ENCODE measurements at regions not wholly inside any gene's neighbourhood (a gene's known extent, or its start where the extent isn't known, plus 50 kb on each side); places are given as distances from the start of the nearest gene placed in this dataset.
"Not testable (repeated sequence)": the region's sequence is repeated elsewhere in the genome, so short reads cannot be mapped to it uniquely, and the experiment has no call there.

GRCh38 chr20:55635870-55636269 lies 369.4 kb downstream of the CBLN4 start:
- no peak for TF ChIP-seq CTCF (IDR thresholded peaks at IDR 0.05; ENCODE audit: low read length, missing control alignments)
- no peak for DNase-seq (ENCODE audit: low read depth)
- H3K4me3 ChIP-seq (replicated peaks; ENCODE audit: low read depth, low read length) = no peak overlapping the region

GRCh38 chr20:55632592-55632991 lies 372.7 kb downstream of the CBLN4 start:
- no peak overlapping the region for H3K4me3 ChIP-seq (replicated peaks; ENCODE audit: low read depth, low read length)
- DNase-seq (ENCODE audit: low read depth) = no peak
- no peak for TF ChIP-seq CTCF (IDR thresholded peaks at IDR 0.05; ENCODE audit: low read length, missing control alignments)

- not testable (repeated sequence) for H3K4me3 ChIP-seq (replicated peaks; ENCODE audit: low read depth, low read length); DNase-seq (ENCODE audit: low read depth)
These were observed 376.2 kb downstream of the CBLN4 start for GRCh38 chr20:55629143-55629542.

GRCh38 chr20:55626716-55627115 lies 378.6 kb downstream of the CBLN4 start:
- H3K4me3 ChIP-seq (replicated peaks; ENCODE audit: low read depth, low read length) = no peak overlapping the region
- TF ChIP-seq CTCF (IDR thresholded peaks at IDR 0.05; ENCODE audit: low read length, missing control alignments) = no peak
- no peak for DNase-seq (ENCODE audit: low read depth)

- H3K4me3 ChIP-seq (replicated peaks; ENCODE audit: low read depth, low read length) = no peak overlapping the region
- no peak for TF ChIP-seq CTCF (IDR thresholded peaks at IDR 0.05; ENCODE audit: low read length, missing control alignments)
- no peak for DNase-seq (ENCODE audit: low read depth)
These were observed 389.0 kb downstream of the CBLN4 start for GRCh38 chr20:55616367-55616766.

- DNase-seq (ENCODE audit: low read depth) = no peak
- H3K4me3 ChIP-seq (replicated peaks; ENCODE audit: low read depth, low read length) = no peak overlapping the region
- TF ChIP-seq CTCF (IDR thresholded peaks at IDR 0.05; ENCODE audit: low read length, missing control alignments) = no peak
These were observed 389.5 kb downstream of the CBLN4 start for GRCh38 chr20:55615818-55616217.

GRCh38 chr20:55614220-55614757 lies 391.0 kb downstream of the CBLN4 start:
- no peak overlapping the region for H3K4me3 ChIP-seq (replicated peaks; ENCODE audit: low read depth, low read length)
- TF ChIP-seq CTCF (IDR thresholded peaks at IDR 0.05; ENCODE audit: low read length, missing control alignments) = no peak
- DNase-seq (ENCODE audit: low read depth) = no peak
